ENCODE measurements at regions not wholly inside any gene's neighbourhood (a gene's known extent, or its start where the extent isn't known, plus 50 kb on each side); places are given as distances from the start of the nearest gene placed in this dataset.

GRCh38 chr2:210899131-210899530 lies 342.7 kb downstream of the CPS1 start:
- peaks cover 13% of the 10 kb centered on the region for H3K4me1 Mint-ChIP-seq (ENCODE audit: unreplicated experiment)
- H3K27ac Mint-ChIP-seq (ENCODE audit: unreplicated experiment): no peak overlapping the region
- TF ChIP-seq CTCF (IDR thresholded peaks at IDR 0.05): no peak
- H3K4me3 Mint-ChIP-seq (ENCODE audit: unreplicated experiment): no peak overlapping the region
- DNase-seq (ENCODE audit: extremely low spot score, unreplicated experiment): no peak
- H3K27me3 Mint-ChIP-seq (ENCODE audit: unreplicated experiment): no peaks in the 10 kb centered on the region
- H3K9me3 Mint-ChIP-seq (ENCODE audit: unreplicated experiment): no peaks in the 10 kb centered on the region
- H3K36me3 Mint-ChIP-seq (ENCODE audit: unreplicated experiment): no peaks in the 10 kb centered on the region

GRCh38 chr2:210901326-210901725 lies 344.9 kb downstream of the CPS1 start:
- Mint-ChIP-seq H3K36me3 (ENCODE audit: unreplicated experiment) (no peaks in the 10 kb centered on the region), H3K27me3 (ENCODE audit: unreplicated experiment) (no peaks in the 10 kb centered on the region), H3K4me3 (ENCODE audit: unreplicated experiment) (no peak overlapping the region), H3K9me3 (ENCODE audit: unreplicated experiment) (no peaks in the 10 kb centered on the region), H3K4me1 (ENCODE audit: unreplicated experiment) (peaks cover 9% of the 10 kb centered on the region), H3K27ac (ENCODE audit: unreplicated experiment) (no peak overlapping the region)
- no peak for DNase-seq (ENCODE audit: extremely low spot score, unreplicated experiment)
- no peak for TF ChIP-seq CTCF (IDR thresholded peaks at IDR 0.05)

- no peaks in the 10 kb centered on the region for H3K4me1 Mint-ChIP-seq (ENCODE audit: unreplicated experiment)
- peaks cover 4% of the 10 kb centered on the region for H3K9me3 Mint-ChIP-seq (ENCODE audit: unreplicated experiment)
- no peak overlapping the region for H3K4me3 Mint-ChIP-seq (ENCODE audit: unreplicated experiment)
- no peaks in the 10 kb centered on the region for H3K27me3 Mint-ChIP-seq (ENCODE audit: unreplicated experiment)
- no peak overlapping the region for H3K27ac Mint-ChIP-seq (ENCODE audit: unreplicated experiment)
- no peaks in the 10 kb centered on the region for H3K36me3 Mint-ChIP-seq (ENCODE audit: unreplicated experiment)
- no peak for TF ChIP-seq CTCF (IDR thresholded peaks at IDR 0.05)
- DNase-seq (ENCODE audit: extremely low spot score, unreplicated experiment): no peak
Observed at GRCh38 chr2:210912779-210913178, 356.4 kb downstream of the CPS1 start.

GRCh38 chr2:210913461-210913860 lies 357.1 kb downstream of the CPS1 start:
- no peak overlapping the region for H3K27ac Mint-ChIP-seq (ENCODE audit: unreplicated experiment)
- no peak overlapping the region for H3K4me3 Mint-ChIP-seq (ENCODE audit: unreplicated experiment)
- no peaks in the 10 kb centered on the region for H3K27me3 Mint-ChIP-seq (ENCODE audit: unreplicated experiment)
- no peaks in the 10 kb centered on the region for H3K4me1 Mint-ChIP-seq (ENCODE audit: unreplicated experiment)
- DNase-seq (ENCODE audit: extremely low spot score, unreplicated experiment): no peak
- no peaks in the 10 kb centered on the region for H3K36me3 Mint-ChIP-seq (ENCODE audit: unreplicated experiment)
- H3K9me3 Mint-ChIP-seq (ENCODE audit: unreplicated experiment): peaks cover 4% of the 10 kb centered on the region
- no peak for TF ChIP-seq CTCF (IDR thresholded peaks at IDR 0.05)

GRCh38 chr2:210915912-210916311 lies 359.5 kb downstream of the CPS1 start:
- H3K27ac Mint-ChIP-seq (ENCODE audit: unreplicated experiment): no peak overlapping the region
- no peak for DNase-seq (ENCODE audit: extremely low spot score, unreplicated experiment)
- peaks cover 4% of the 10 kb centered on the region for H3K9me3 Mint-ChIP-seq (ENCODE audit: unreplicated experiment)
- no peaks in the 10 kb centered on the region for H3K27me3 Mint-ChIP-seq (ENCODE audit: unreplicated experiment)
- no peaks in the 10 kb centered on the region for H3K4me1 Mint-ChIP-seq (ENCODE audit: unreplicated experiment)
- no peaks in the 10 kb centered on the region for H3K36me3 Mint-ChIP-seq (ENCODE audit: unreplicated experiment)
- H3K4me3 Mint-ChIP-seq (ENCODE audit: unreplicated experiment): no peak overlapping the region
- TF ChIP-seq CTCF (IDR thresholded peaks at IDR 0.05): no peak

Data from osteocyte (in vitro differentiated cells).